IMR-90 (cell line): ENCODE measurements at regions not wholly inside any gene's neighbourhood (a gene's known extent, or its start where the extent isn't known, plus 50 kb on each side); places are given as distances from the start of the nearest gene placed in this dataset.

Experiments used
- ATAC-seq: fragments of 200-7000 bp; cut with Tn5 transposase; 2 replicates; pipeline ENCODE4 v1.9.1; 2020; ENCODE audit warnings: low read depth, mild to moderate bottlenecking, moderate library complexity
- BruUV-seq: library from RNA; stranded (reverse); fragments of 400-500 nt; replicated peaks from 2 replicates; lab custom pipeline; 2021; lab: Mats Ljungman, UMichigan
- CTCF ChIA-PET: fragments of 300-600 bp; formaldehyde crosslinking; extraction: SDS; loops from one replicate; lab custom pipeline; 2021; ENCODE audit warnings: antibody characterized with exemption; lab: Yijun Ruan, JAX
- POLR2A ChIA-PET: fragments of 300-600 bp; sonication (Branson Sonifier 250); formaldehyde crosslinking; loops from one replicate; lab custom pipeline; 2022; ENCODE audit warnings: antibody characterized with exemption; ENCODE audit not compliant: unreplicated experiment; lab: Charles Lee
- DNase-seq: peaks from one replicate; pipeline ENCODE4 v3.0.0; 2013
- H2AFZ ChIP-seq: replicated peaks from 2 replicates; pipeline ENCODE3; 2013; ENCODE audit warnings: low read length, mild to moderate bottlenecking; ENCODE audit not compliant: poor library complexity
- H2AK5ac ChIP-seq: 2 replicates; pipeline ENCODE4 v1.6.1; 2013; ENCODE audit warnings: low read depth, low read length, inconsistent platforms
- H2AK9ac ChIP-seq: replicated peaks from 2 replicates; pipeline ENCODE3; 2013; ENCODE audit warnings: mild to moderate bottlenecking, low read depth, low read length, moderate library complexity; ENCODE audit not compliant: poor library complexity
- H2BK120ac ChIP-seq: 2 replicates; pipeline ENCODE4 v1.6.1; 2013; ENCODE audit warnings: low read depth, low read length, inconsistent platforms
- H2BK15ac ChIP-seq: 3 replicates; pipeline ENCODE4 v1.6.1; 2013; ENCODE audit warnings: low read depth, low read length, inconsistent platforms
- H2BK20ac ChIP-seq: 2 replicates; pipeline ENCODE4 v1.6.1; 2013; ENCODE audit warnings: low read depth, mild to moderate bottlenecking, inconsistent platforms, low read length, moderate library complexity
- H2BK5ac ChIP-seq: 2 replicates; pipeline ENCODE4 v1.6.1; 2013; ENCODE audit warnings: mild to moderate bottlenecking, low read depth, low read length, inconsistent platforms; ENCODE audit not compliant: poor library complexity, severe bottlenecking
- H3K14ac ChIP-seq: replicated peaks from 2 replicates; pipeline ENCODE4 v1.6.1; 2013; ENCODE audit warnings: low read depth, low read length, inconsistent platforms
- H3K18ac ChIP-seq: 2 replicates; pipeline ENCODE4 v1.6.1; 2013; ENCODE audit warnings: low read depth, low read length, control low read depth
- H3K23ac ChIP-seq: 2 replicates; pipeline ENCODE4 v1.6.1; 2013; ENCODE audit warnings: low read depth, low read length, inconsistent platforms
- H3K27ac ChIP-seq: 2 replicates; pipeline ENCODE4 v1.5.1; 2013; ENCODE audit warnings: mild to moderate bottlenecking, control low read depth, low read length; ENCODE audit not compliant: insufficient read depth
- H3K27me3 ChIP-seq: 2 replicates; pipeline ENCODE4 v1.6.1; 2013; ENCODE audit warnings: low read length; ENCODE audit not compliant: control insufficient read depth, insufficient read depth
- H3K36me3 ChIP-seq: 2 replicates; pipeline ENCODE4 v1.6.1; 2013; ENCODE audit warnings: low read length, mixed read lengths; ENCODE audit not compliant: control insufficient read depth, insufficient read depth
- H3K4ac ChIP-seq: 2 replicates; pipeline ENCODE4 v1.6.1; 2013; ENCODE audit warnings: low read depth, low read length, inconsistent platforms
- H3K4me1 ChIP-seq: 2 replicates; pipeline ENCODE4 v1.6.1; 2013; ENCODE audit warnings: low read length, mixed read lengths; ENCODE audit not compliant: control insufficient read depth, insufficient read depth
- H3K4me2 ChIP-seq: 2 replicates; pipeline ENCODE4 v1.6.1; 2013; ENCODE audit warnings: low read depth, mild to moderate bottlenecking, control low read depth, low read length, moderate library complexity
- H3K4me3 ChIP-seq: 2 replicates; pipeline ENCODE4 v1.5.1; 2013; ENCODE audit warnings: low read depth, mild to moderate bottlenecking, control low read depth, low read length, moderate library complexity; ENCODE audit not compliant: insufficient read depth
- H3K56ac ChIP-seq: 2 replicates; pipeline ENCODE4 v1.6.1; 2013; ENCODE audit warnings: low read length, inconsistent platforms; ENCODE audit not compliant: insufficient read depth; ENCODE audit errors: extremely low read depth
- H3K79me1 ChIP-seq, 2 experiments: 2 replicates each; pipeline ENCODE4 v1.6.1; 2013; ENCODE audit warnings: low read length in 2 of 2, inconsistent platforms in 1 of 2, low read depth in 1 of 2
- H3K9ac ChIP-seq: 2 replicates; pipeline ENCODE4 v1.6.1; 2013; ENCODE audit warnings: low read depth, low read length, control low read depth
- H3K9me1 ChIP-seq: 2 replicates; pipeline ENCODE4 v1.6.1; 2013; ENCODE audit warnings: low read length, inconsistent platforms; ENCODE audit not compliant: insufficient read depth
- H3K9me3 ChIP-seq: 2 replicates; pipeline ENCODE4 v1.6.1; 2013; ENCODE audit warnings: low read length; ENCODE audit not compliant: control insufficient read depth, insufficient read depth
- H4K20me1 ChIP-seq: 2 replicates; pipeline ENCODE4 v1.6.1; 2013; ENCODE audit warnings: low read length, inconsistent platforms; ENCODE audit not compliant: insufficient read depth
- H4K5ac ChIP-seq: 2 replicates; pipeline ENCODE4 v1.6.1; 2013; ENCODE audit warnings: mild to moderate bottlenecking, low read depth, low read length, control low read depth
- H4K8ac ChIP-seq, 2 experiments: 2 replicates each; pipeline ENCODE4 v1.6.1; 2013; ENCODE audit warnings: low read depth in 2 of 2, low read length in 2 of 2, control low read depth in 1 of 2, inconsistent platforms in 1 of 2
- H4K91ac ChIP-seq: 2 replicates; pipeline ENCODE4 v1.6.1; 2013; ENCODE audit warnings: low read depth, low read length, inconsistent platforms; ENCODE audit not compliant: insufficient read depth
- ELK1 ChIP-seq: fragments of 150-350 bp; IDR thresholded peaks from 2 replicates; pipeline ENCODE4 v1.6.1; 2016; ENCODE audit warnings: low read depth, mild to moderate bottlenecking, low read length, moderate library complexity, borderline replicate concordance
- WGBS, 2 experiments: methylation state at CpG; one replicate each; pipeline versions ENCODE4 v1.1.5 to v1.1.7; 2013; ENCODE audit warnings: missing lambda C conversion rate in 2 of 2; ENCODE audit not compliant: insufficient read length in 1 of 2; ENCODE audit errors: extremely low coverage in 2 of 2; 5-methylcytosine and 5-hydroxymethylcytosine counted together
- dilution Hi-C: fragments of 300-500 bp; cut with HindIII; formaldehyde crosslinking; loops from one replicate; pipeline ENCODE4 v1.14.3; 2018; ENCODE audit warnings: low sequenced_read_pairs; ENCODE audit not compliant: unreplicated experiment
- in situ Hi-C: fragments of 300-500 bp; cut with MboI; formaldehyde crosslinking; loops from 3 replicates; pipeline ENCODE4 v1.14.3; 2019; ENCODE audit warnings: low sequenced_read_pairs, inconsistent platforms, mixed read lengths
- intact Hi-C: fragments of 100-400 bp; cut with micrococcal nuclease; formaldehyde crosslinking; loops from 2 replicates; pipeline ENCODE4 v1.10.0; 2022

GRCh38 chr20:25864326-25864962, 167.8 kb upstream of the ZNF337 start:
- DNase-seq = no peak
- 69% methylated on average over 12 of the region's 15 CpGs; no CpG with 5 or more reads in 1 of the 2 experiments for WGBS, 2 experiments
- Histone ChIP-seq H3K9me3 (no peaks in the 10 kb centered on the region), H3K4me3 (no peak overlapping the region), H2BK15ac (no peak overlapping the region), H3K4ac (no peak overlapping the region), H2AK9ac (no peak overlapping the region), H3K4me2 (no peak overlapping the region), H2BK20ac (no peak overlapping the region), H3K18ac (no peak overlapping the region), H3K14ac (no peak overlapping the region), H3K9me1 (no peaks in the 10 kb centered on the region), H3K56ac (no peak overlapping the region), H2BK120ac (no peak overlapping the region), H3K27ac (no peak overlapping the region), H3K36me3 (no peaks in the 10 kb centered on the region), H2AK5ac (no peak overlapping the region), H4K91ac (no peak overlapping the region), H3K4me1 (no peaks in the 10 kb centered on the region), H3K9ac (no peak overlapping the region), H4K20me1 (no peaks in the 10 kb centered on the region), H3K23ac (no peak overlapping the region), H3K79me1 (no peaks in the 10 kb centered on the region), H4K5ac (no peak overlapping the region), H4K8ac (no peak overlapping the region), H2BK5ac (no peak overlapping the region), H2AFZ (no peak overlapping the region), H3K27me3 (peaks cover 19% of the 10 kb centered on the region)
- no TSS peak for BruUV-seq
- dilution Hi-C loops (no loop called here), intact Hi-C loops (no loop called here), in situ Hi-C loops (loop anchor here (25.0 kb wide), 3 partner anchors 123 to 877 kb away; partner anchors contain the start of gene APMAP)
- ChIA-PET POLR2A (no interaction called here), CTCF (no interaction called here)
- ATAC-seq = no peak
- TF ChIP-seq ELK1 = no peak
